ENCODE measurements at regions not wholly inside any gene's neighbourhood (a gene's known extent, or its start where the extent isn't known, plus 50 kb on each side); places are given as distances from the start of the nearest gene placed in this dataset.

GRCh38 chr18:61141691-61142090 lies 191.5 kb upstream of the CDH20 start:
- no peak overlapping the region for H3K9ac ChIP-seq (replicated peaks in 1 of 4; ENCODE audit: extremely low read depth in 1 of 4, low read depth in 3 of 4, low read length in 3 of 4)
- no peak overlapping the region for H4K8ac ChIP-seq (ENCODE audit: extremely low read depth, insufficient read depth, low read length)
- H3K4me3 ChIP-seq (ENCODE audit: extremely low read depth in 1 of 4, insufficient read depth in 2 of 4, low read depth in 3 of 4, low read length in 4 of 4), result no peak overlapping the region
- no peaks in the 10 kb centered on the region for H3K27me3 ChIP-seq (replicated peaks in 1 of 4; ENCODE audit: control insufficient read depth in 3 of 4, extremely low read depth in 1 of 4, insufficient read depth in 3 of 4, low read length in 3 of 4)
- H3K4me2 ChIP-seq (ENCODE audit: insufficient read depth in 1 of 2, low read depth in 2 of 2, low read length in 2 of 2), result no peak overlapping the region
- H3K14ac ChIP-seq (ENCODE audit: insufficient read length), result no peak overlapping the region
- no peak overlapping the region for H2AK5ac ChIP-seq (ENCODE audit: low read depth, low read length)
- H3K56ac ChIP-seq (replicated peaks; ENCODE audit: insufficient read length, low read depth, low read length), result no peak overlapping the region
- no peak for FAIRE-seq
- WGBS, 2 experiments (ENCODE audit: extremely low coverage in 1 of 2, insufficient coverage in 1 of 2, insufficient read length in 1 of 2, insufficient replicate concordance in 2 of 2, low coverage in 1 of 2, low lambda C conversion rate in 2 of 2, missing lambda C conversion rate in 1 of 2), result 100% methylated on average over 1 of the region's 1 CpG; no CpG with 5 or more reads in 1 of the 2 experiments
- H3K4me1 ChIP-seq (replicated peaks in 1 of 4; ENCODE audit: control insufficient read depth in 3 of 4, insufficient read depth in 4 of 4, low read length in 3 of 4), result no peaks in the 10 kb centered on the region
- ChIA-PET CTCF (ENCODE audit: partially characterized antibody) (no interaction called here), POLR2A (ENCODE audit: partially characterized antibody) (no interaction called here)
- H2BK120ac ChIP-seq (replicated peaks; ENCODE audit: low read depth, low read length), result no peak overlapping the region
- H4K5ac ChIP-seq (ENCODE audit: insufficient read length, low read depth, low read length), result no peak overlapping the region
- no peak overlapping the region for H2BK15ac ChIP-seq (ENCODE audit: low read length)
- no peak overlapping the region for H2AFZ ChIP-seq (ENCODE audit: low read length)
- H3K79me2 ChIP-seq (ENCODE audit: control insufficient read depth in 1 of 2, insufficient read depth in 2 of 2, low read length in 2 of 2), result no peaks in the 10 kb centered on the region
- H2BK12ac ChIP-seq (ENCODE audit: low read depth, low read length), result no peak overlapping the region
- TF ChIP-seq TBP (IDR thresholded peaks at IDR 0.05; ENCODE audit: low read depth, low read length), result no peak
- TF ChIP-seq SRF (IDR thresholded peaks at IDR 0.05; ENCODE audit: low read depth, low read length), result no peak
- no peak for TF ChIP-seq BACH1 (IDR thresholded peaks at IDR 0.05; ENCODE audit: low read length)
- no peak for TF ChIP-seq ZNF274 (IDR thresholded peaks at IDR 0.05; ENCODE audit: borderline replicate concordance, extremely low read depth, low read length)
- no peak for TF ChIP-seq SAP30 (IDR thresholded peaks at IDR 0.05; ENCODE audit: insufficient read depth, insufficient replicate concordance, low read length)
- no peak for TF ChIP-seq USF2 (IDR thresholded peaks at IDR 0.05; ENCODE audit: low read length)
- TF ChIP-seq BCL11A (IDR thresholded peaks at IDR 0.05; ENCODE audit: low read depth in 2 of 2, low read length in 2 of 2), result no peak
- no peak for TF ChIP-seq SIN3A (conservative IDR thresholded peaks at IDR 0.05 in 1 of 2, IDR thresholded peaks at IDR 0.05 in 1 of 2; ENCODE audit: low read depth in 1 of 2, low read length in 2 of 2)
- no peak for TF ChIP-seq EZH2 (IDR thresholded peaks at IDR 0.05; ENCODE audit: low read depth, low read length, severe bottlenecking)
- no peak for TF ChIP-seq TAF7 (optimal IDR thresholded peaks at IDR 0.05; ENCODE audit: borderline replicate concordance, low read depth, low read length)
- no peak for TF ChIP-seq CBX8 (IDR thresholded peaks at IDR 0.05; ENCODE audit: borderline replicate concordance, low read depth, low read length)
- TF ChIP-seq CHD1 (IDR thresholded peaks at IDR 0.05; ENCODE audit: low read depth, low read length), result no peak
- no peaks in the 10 kb centered on the region for H3K36me3 ChIP-seq (ENCODE audit: control insufficient read depth in 2 of 4, insufficient read depth in 4 of 4, low read length in 3 of 4)
- H3K9me3 ChIP-seq (ENCODE audit: insufficient read depth in 2 of 2, low read depth in 1 of 2, low read length in 1 of 2), result no peaks in the 10 kb centered on the region
- H3K18ac ChIP-seq (ENCODE audit: extremely low read depth, low read length), result no peak overlapping the region
- no peak overlapping the region for H2BK5ac ChIP-seq (ENCODE audit: low read depth, low read length)
- no peak overlapping the region for H4K91ac ChIP-seq (replicated peaks; ENCODE audit: insufficient read length, low read length)
- no peaks in the 10 kb centered on the region for H4K20me1 ChIP-seq (replicated peaks in 1 of 2; ENCODE audit: control insufficient read depth in 1 of 2, insufficient read depth in 2 of 2, low read length in 2 of 2)
- no peak for DNase-seq (ENCODE audit: low read depth in 1 of 2, low spot score in 2 of 2)
- no peak overlapping the region for H3K27ac ChIP-seq (ENCODE audit: low read depth, low read length)
- H3K4ac ChIP-seq (replicated peaks; ENCODE audit: insufficient read length, low read depth, low read length), result no peak overlapping the region
- no peaks in the 10 kb centered on the region for H3K79me1 ChIP-seq (ENCODE audit: low read depth, low read length)
- no peak overlapping the region for H2BK20ac ChIP-seq (ENCODE audit: low read length)
- H3K23me2 ChIP-seq (ENCODE audit: low read depth, low read length), result no peaks in the 10 kb centered on the region
- H3K23ac ChIP-seq (ENCODE audit: insufficient read length), result no peak overlapping the region

All from H1 (cell line).